HG02870 (cell line): ENCODE measurements at regions not wholly inside any gene's neighbourhood (a gene's known extent, or its start where the extent isn't known, plus 50 kb on each side); places are given as distances from the start of the nearest gene placed in this dataset.
A peak's percentile ranks its signal among the peaks of the same experiment; 100 is the strongest.
"Not testable (repeated sequence)": the region's sequence is repeated elsewhere in the genome, so short reads cannot be mapped to it uniquely, and the experiment has no call there.

ENCODE experiments used
- ATAC-seq: cut with Tn5 transposase; IDR thresholded peaks from one replicate; pipeline ENCODE4 v1.9.1; 2021; ENCODE audit warnings: mild to moderate bottlenecking, moderate library complexity; ENCODE audit not compliant: unreplicated experiment

DNA sequence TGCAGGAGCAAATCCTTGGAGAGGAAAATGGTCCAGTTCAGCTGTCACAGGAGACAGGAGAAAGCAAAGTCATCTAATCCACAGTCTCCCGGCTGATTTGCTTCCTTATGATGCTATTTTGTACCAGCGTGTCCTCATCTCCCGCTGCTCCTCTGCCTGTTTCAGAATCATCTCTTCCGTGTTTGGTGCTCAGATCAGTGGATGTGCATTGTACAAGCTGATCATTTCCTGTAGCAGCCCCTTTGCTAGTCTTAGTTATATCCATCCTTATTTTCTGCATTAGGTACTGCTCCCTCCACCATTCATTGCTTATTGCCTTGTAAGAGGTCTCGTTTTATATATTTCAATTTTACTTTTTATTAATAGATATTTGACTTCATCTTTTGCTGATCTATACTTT is 219.9 kb upstream of the PRSS58 start:
- not testable (repeated sequence) for ATAC-seq

DNA sequence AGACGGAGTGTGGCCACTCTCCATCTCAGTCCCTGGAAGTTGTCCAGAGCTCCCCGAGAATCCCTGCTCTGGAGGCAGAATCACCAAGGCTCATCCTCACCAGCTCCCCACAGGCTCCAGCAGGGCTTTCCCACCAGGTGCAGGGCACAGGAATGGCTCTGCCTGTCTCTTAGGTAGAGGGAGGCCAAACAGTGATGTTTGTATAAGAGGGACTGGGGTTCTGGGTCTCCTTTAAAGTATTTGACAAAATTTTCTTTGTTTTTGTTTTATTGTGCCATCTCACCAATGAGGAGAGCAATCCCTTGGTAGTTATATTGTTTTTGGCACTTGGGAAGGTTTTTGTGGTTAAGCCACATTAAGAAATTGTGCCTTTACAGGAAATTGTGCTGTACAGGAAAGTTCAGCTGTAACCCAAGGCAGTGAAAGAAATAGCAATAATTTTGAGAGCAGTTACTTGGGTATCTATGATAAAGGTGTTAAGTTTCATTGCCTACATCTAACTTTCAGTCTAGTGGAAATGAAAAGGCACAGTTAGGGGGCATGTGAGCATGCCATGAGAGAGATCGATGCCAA is 219.3 kb upstream of the PRSS58 start:
- no peak for ATAC-seq

DNA sequence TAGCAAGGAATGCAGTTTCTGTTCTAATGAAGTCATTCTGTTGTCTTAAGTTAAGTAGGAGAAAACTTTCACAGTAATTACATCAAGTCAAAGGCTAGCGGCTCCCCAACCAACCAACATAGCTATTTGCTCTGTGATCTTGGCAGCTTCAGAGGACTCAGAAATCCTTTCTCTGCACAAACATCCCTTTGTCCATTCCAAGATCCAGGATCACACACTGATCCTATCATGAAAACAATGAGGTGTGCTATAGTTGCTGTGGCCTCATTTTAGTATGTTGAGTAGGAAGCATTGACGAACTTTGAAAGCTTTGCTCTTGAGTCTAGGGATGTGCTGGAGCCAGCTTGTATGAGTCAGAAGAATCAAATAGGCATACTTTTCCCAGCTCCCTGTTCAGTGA is 218.2 kb upstream of the PRSS58 start:
- no peak for ATAC-seq

DNA sequence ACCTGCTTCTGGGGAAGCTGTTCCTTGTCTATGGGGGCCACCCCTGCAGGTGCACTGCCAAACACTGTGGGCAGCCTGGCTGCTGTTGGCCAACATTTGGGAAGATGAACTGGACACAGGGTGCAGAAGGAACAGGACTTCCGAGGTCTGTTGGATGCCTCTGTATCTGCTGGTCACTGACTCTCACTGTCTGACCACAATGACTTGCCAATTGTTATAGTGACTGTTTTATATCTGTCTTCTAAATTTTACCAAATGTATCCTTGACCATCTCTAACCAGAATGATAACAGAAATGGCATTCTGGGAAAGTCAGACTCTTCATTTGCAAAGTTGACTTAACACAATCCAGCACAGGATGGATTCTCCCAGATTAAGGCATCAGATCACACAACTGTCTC is 214.0 kb upstream of the PRSS58 start:
- no peak for ATAC-seq

DNA sequence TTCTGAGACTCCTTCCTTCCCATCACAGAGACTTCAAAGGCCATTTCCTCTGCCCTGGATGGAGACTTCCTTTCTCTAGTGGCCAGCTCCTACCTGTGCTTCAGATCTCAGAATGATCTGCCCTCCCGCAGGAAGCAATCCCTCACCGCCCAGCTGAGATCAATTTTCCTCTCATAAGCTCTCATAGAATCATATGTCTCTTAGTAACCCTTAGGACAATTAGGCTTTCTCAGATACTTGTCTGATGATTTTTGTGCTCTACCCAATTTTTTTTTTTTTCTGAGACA is 212.6 kb upstream of the PRSS58 start:
- no peak for ATAC-seq

DNA sequence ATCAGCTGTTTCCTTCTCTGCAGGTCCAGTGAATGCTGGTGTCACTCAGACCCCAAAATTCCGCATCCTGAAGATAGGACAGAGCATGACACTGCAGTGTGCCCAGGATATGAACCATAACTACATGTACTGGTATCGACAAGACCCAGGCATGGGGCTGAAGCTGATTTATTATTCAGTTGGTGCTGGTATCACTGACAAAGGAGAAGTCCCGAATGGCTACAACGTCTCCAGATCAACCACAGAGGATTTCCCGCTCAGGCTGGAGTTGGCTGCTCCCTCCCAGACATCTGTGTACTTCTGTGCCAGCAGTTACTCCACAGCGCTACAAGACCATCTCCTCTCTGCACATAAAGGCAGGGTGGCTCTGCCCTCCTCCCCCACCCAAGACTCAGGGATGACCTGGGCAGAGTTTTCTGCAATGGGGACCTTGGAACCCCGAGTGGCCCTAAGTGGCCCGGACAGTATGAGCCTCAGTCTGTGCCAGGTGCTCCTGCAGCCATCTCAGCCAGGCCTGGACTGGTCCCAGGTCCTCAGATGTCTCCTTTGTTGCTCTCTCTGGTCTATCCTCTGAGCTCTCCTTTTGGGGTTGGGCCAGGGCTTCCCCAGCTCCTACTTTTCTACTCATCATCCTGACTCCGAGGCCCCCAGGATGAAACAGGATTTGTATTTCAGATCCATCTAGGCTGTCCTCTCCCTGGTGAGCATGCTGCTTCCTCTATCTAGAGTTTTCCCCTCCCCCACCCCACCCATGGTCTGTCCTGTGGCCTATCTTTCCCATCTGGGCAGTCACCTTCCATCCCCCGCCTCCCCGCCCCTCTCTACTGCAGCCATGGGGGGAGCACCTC is 212.1 kb upstream of the PRSS58 start:
- ATAC-seq = no peak

DNA sequence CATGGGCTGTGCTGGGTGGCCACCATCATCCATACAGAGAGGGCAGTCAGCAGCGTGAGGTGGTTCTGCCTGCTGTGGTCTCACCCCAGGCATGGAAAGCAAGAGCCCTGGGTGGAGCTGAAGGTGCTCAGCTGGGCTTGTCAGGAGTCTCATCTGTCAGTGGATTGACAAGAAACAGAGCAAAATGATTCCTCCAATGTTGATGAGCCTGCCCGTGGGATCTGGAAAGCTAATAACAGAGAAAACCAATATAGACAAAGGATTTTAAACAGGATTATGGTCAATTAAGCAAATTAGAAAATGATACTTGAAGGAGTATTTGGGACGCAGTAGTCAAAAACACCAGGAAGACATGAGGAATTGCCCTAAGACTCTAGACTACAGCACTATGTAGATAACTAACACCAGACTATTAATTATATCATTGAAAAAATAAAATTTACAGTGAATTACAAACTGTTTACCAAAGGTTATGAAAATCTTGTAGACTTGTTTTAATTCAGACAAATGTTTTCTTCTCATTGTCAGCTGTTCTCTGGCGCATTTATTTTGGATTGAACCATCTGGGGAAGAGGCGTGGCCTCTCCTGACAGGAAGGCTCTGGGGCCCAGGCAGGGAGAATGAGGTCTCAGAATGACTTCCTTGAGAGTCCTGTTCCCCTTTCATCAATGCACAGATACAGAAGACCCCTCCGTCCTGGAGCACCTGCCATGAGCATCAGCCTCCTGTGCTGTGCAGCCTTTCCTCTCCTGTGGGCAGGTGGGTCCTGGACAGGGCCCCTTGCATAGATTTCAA is 211.2 kb upstream of the PRSS58 start:
- ATAC-seq = no peak

DNA sequence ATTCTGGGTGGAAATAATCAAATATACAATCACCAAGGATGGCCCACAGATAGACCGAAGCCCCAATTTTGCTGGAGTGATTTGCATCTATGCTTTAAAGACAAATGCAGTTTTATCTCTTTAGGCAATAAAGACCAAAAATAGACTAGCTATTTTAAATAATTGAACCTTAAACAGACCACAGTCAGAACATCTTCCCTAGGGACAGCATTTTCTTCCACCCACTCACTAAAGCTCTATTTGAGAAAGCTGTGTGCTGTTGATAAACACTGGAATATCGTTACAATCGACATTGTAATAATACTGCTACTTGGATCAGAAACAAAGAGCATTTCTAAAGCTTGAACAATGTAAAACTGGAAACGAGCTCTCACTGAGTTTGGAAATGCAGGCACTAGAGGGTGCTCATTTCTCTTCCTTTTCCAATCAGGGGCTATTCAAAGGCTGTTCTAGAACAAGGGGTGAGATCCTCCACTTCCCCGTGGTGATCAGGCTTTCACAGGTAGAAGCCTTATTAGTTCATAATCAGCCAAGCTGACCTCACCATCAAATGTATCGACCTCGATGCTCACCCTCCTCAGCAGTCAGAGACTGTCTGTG is 209.3 kb upstream of the PRSS58 start:
- not testable (repeated sequence) for ATAC-seq

DNA sequence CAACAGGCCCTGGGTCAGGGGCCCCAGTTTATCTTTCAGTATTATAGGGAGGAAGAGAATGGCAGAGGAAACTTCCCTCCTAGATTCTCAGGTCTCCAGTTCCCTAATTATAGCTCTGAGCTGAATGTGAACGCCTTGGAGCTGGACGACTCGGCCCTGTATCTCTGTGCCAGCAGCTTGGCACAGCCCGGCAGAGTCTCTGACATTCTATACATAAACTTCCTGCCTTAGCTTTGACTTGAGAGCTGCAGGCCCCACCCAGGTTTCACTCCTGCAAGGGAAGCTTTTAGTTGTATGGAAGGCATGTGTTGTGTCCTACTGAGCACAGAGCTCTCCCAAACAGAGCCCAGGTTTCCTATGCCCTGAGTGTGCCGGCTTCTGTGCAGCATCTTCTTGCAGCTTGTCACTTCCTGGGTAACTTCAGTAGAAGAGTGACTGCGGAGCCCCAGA is 205.6 kb upstream of the PRSS58 start:
- no peak for ATAC-seq

DNA sequence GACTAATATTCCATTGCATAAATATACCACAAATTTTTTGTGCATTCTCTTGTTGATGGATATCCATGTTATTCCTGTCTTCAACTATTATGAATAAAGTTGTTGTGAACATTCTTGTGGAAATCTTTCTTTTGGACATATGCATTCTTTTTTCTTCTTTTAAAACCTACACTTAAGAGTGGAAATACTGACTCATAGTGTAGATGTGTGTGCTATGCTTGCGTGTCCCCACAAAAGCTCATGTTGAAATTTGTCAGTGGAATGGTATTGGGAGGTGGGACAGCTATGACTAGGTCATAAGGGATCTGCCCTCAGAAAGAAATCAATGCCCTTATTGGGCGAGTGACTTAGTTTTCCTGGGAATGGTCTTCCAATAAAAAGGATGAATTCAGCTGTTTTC is 203.6 kb upstream of the PRSS58 start:
- no peak for ATAC-seq

DNA sequence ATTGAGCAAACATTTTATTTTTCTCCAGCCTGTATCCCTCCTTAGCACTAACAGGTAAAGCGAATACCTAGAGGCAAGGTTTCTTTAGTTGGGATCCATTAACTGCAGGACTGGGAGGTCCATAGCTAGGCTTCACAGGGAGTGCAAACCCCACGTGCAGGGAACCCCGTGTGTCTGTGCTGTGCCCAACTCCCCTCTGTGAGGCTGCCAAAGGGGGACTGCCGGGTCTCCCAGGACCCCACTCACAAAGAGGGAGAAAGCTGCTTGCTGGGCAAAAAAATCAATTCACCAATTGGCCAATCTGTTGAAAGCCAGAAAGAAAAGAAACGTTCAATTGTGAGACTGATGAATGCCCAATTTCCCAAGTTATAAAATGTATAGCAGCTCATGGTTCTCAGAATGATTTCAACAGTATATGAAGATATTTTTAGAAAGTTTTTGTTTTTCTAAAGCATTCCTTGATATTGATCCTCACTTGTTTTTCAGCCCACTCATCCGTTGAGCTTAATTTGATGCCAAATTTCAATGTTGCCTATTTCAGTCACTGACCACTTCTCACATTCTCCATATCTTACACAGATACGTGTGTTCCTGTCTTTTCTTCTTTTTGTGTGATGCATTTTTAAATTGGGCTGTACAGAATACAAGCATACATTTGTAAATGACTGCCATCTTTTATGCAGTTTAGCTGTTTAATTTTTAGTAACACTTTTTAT is 202.7 kb upstream of the PRSS58 start:
- ATAC-seq = no peak

DNA sequence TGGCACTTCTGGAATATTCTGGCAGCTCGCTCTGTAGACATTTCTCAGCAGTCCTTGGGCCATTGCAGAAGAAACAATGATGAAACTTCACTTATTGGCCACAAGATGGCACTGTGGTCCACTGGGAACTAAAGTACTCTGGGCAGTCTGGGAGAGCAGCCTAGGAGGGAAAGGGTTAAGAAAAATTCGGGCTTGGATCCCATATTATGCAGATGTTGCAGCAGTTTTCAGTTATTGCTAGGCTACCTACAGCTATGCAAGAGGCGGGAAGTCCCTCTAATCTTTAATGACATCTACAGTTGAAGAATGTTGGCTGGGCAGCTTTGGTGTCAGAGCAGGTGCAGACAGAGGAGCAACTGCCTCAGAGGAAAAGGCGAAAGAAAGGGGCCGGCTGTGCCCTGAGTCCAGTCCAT is 201.7 kb upstream of the PRSS58 start:
- peak; percentile 85 for ATAC-seq

DNA sequence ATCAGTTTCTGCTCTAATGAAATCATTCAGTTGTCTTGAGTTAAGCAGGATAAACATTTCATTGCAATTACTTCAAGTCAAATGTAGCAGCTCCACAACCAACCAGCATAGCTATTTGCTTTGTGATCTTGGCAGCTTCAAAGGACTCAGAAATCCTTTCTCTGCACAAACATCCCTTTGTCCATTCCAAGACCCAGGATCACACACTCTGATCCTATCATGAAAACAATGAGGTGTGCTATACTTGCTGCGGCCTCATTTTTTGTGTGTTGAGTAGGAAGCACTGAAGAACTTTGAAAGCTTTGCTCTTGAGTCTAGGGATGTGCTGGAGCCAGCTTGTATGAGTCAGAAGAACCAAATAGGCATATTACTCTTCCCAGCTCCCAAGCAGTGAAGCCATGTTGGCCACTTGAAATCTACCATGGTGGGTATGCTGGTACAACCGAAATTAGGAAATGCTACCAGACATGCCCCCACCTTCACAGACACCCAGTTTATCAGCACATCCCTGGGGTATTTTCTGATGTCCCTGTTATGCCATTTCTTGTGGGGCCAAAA is 199.4 kb upstream of the PRSS58 start:
- no peak for ATAC-seq

DNA sequence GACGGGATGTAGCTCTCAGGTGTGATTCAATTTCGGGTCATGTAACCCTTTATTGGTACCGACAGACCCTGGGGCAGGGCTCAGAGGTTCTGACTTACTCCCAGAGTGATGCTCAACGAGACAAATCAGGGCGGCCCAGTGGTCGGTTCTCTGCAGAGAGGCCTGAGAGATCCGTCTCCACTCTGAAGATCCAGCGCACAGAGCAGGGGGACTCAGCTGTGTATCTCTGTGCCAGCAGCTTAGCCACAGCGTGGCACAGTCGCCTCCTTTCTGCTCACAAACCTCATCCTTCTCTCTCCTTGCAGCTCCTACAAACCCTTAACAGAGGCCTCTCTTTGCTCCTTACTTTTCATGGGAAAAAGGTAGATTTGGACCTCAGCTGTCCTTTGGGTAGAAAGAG is 197.5 kb upstream of the PRSS58 start:
- ATAC-seq = no peak

DNA sequence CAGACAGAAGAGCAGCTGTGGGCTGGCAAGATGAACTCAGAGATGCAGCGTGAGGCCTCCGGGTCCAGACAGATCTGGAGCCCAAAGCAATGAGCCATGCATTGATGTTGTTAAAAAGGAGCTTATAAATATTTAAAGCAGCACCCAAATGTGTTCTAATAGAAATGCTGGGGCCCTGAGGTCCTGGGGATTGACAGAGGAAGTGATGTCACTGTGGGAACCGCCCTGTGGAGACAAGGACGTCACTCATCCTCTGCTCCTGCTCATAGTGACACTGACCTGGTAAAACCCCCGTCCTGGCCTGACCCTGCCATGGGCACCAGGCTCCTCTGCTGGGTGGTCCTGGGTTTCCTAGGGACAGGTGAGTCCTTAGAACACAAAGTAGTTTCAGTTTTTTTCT is 197.0 kb upstream of the PRSS58 start:
- ATAC-seq = no peak

DNA sequence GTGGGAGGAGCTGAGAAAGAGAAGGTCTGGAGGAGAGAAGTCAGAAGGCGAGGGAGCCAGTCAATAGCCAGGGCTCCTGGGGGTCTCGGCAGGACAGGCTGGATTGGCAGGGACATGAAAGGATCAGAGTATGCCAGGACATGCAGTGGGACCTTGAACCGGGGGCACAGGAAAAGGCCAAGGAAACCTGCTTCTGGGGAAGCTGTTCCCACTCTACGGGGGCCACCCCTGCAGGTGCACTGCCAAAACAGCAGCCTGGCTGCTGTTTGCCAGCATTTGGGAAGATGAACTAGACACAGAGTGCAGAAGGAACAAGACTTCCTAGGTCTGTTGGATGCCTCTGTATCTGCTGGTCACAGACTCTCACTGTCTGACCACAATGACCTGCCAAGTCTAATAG is 194.9 kb upstream of the PRSS58 start:
- ATAC-seq = no peak

DNA sequence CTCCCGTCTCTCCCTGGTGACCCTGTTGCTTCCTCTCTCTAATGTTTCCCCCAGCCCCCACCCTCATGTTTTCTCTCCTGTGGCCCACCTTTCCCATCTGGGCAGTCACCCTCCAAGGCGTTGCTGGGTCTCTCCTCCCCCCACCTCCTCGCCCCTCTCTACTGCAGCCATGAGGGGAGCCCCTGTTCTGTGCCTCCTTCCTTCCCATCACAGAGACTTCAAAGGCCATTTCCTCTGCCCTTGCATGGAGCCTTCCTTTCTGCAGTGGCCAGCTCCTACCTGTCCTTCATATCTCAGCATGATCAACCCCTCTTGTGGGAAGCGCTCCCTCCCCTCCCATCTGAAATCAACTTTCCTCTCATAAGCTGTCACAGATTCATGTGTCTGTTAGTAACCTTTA is 194.0 kb upstream of the PRSS58 start:
- ATAC-seq = no peak

DNA sequence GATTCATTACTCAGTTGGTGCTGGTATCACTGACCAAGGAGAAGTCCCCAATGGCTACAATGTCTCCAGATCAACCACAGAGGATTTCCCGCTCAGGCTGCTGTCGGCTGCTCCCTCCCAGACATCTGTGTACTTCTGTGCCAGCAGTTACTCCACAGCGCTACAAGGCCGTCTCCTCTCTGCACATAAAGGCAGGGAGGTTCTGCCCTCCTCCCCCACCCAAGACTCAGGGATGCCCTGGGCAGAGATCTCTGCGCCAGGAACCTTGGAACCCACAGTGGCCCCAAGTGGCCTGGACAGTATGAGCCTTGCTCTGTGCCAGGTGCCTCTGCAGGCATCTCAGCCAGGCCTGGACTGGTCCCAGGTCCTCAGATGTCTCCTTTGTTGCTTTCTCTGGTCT is 193.4 kb upstream of the PRSS58 start:
- ATAC-seq = no peak

DNA sequence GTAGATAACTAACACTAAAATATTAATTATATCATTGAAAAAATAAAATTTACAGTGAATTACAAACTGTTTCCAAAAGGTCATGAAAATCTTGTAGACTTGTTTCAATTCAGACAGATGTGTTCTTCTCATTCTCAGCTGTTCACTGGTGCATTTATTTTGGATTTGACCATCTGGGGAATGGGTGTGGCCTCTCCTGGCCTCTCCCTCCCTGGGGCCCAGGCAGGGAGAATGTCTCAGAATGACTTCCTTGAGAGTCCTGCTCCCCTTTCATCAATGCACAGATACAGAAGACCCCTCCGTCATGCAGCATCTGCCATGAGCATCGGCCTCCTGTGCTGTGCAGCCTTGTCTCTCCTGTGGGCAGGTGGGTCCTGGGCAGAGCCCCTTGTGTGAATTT is 192.8 kb upstream of the PRSS58 start:
- no peak for ATAC-seq

DNA sequence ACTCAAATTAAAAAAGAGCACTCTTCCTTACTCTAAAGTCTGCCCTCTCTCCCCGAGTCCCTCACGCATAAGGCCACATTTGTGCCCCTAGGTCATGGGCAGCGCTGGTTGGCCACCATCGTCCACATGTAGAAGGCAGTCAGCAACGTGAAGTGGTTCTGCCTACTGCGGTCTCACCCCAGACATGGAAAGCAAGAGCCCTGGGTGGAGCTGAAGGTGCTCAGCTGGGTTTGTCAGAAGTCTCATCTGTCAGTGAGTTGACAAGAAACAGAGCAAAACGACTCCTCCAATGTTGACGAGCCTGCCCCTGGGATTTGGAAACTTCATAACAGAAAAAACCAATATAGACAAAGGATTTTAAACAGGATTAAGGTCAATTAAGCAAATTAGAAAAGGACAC is 192.3 kb upstream of the PRSS58 start:
- ATAC-seq = no peak

DNA sequence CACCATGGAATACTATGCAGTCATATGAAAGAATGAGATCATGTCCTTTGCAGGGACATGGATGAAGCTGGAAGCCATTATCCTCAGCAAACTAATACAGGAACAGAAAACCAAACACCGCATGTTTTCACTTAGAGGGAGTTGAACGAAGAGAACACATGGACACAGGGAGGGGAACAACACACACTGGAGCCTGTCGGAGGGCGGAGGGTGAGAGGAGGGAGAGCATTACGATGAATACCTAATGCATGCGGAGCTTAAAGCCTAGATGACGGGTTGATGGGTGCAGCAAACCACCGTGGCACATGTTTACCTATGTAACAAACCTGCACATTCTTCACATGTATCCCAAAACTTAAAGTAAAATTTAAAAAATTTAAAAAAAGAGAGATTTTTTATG is 191.0 kb upstream of the PRSS58 start:
- not testable (repeated sequence) for ATAC-seq
